HG03439 (cell line): ENCODE measurements at regions not wholly inside any gene's neighbourhood (a gene's known extent, or its start where the extent isn't known, plus 50 kb on each side); places are given as distances from the start of the nearest gene placed in this dataset.
"Not testable (repeated sequence)": the region's sequence is repeated elsewhere in the genome, so short reads cannot be mapped to it uniquely, and the experiment has no call there.

Source experiments
- ATAC-seq: cut with Tn5 transposase; IDR thresholded peaks from one replicate; pipeline ENCODE4 v1.9.1; 2021; ENCODE audit warnings: mild to moderate bottlenecking, moderate library complexity; ENCODE audit not compliant: unreplicated experiment

DNA sequence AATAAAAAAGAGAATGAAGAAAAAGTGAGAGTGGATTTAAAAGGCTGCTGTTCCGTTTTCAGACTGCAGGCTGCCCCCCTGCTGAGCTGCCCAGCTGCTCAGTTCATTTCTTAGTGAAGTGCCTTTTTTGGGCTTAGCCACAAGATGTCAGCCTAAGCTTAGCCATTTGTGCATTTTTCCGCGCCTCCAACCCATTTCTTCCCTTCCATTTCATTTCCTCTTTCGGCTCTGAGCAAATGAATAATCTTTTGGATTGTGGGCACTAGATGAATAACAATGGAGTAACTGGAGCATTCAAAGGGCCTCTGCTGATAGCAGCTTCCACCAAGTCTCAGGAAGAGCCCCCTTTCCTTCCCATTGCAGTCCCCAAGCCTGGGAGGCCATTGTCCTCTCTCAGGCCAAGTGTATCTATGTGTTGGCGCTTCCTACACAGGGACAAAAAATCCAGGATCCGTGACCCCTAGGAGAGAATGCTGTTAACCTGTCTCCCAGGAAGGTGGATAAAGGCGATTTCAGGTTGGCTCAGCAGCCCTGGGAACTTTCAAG lies 83.5 kb upstream of the SPTLC3 start:
- ATAC-seq = peak; percentile 88

DNA sequence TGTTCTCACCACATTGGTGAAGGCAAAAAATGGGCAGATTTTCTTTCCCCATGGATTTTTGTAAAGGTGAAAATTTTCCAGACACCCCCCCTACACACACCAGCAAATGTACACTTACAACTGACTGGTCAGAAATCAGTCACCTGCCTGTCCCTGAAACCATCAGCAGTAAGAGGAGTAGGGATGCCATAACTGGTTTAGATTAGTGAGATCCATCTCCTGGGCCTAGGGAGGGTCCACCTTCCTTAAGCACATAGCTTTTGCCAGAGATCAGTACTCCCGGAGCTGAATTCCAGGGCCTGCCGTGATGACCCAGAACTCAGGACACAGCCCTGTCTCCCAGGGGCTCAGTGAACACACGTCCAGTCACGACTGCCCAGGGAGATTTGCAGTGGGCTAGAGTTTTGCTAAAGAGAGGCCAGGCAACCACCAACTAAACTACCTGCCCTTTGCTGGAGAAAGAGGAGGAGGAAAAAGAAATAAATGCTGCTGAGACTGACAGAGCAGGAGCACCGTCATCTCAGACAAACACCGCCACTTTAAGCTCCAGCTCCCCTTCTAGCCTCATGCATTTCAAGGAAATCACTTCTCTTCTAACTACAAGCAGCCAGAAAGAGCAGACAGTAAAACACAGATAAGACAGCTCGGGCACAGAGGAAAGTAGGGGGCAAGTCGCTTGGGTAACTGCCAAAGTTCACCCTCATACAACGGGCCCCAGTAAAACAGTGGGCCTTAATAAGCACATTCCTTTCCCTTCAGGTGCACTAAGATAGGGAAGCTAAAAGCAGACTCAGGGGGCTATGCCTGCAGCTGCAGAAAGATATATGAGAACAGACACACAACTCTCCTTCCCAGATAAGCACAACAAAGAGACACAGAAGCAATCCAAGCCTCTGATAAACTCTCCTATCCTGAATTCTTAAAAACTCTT lies 82.6 kb upstream of the SPTLC3 start:
- ATAC-seq = no peak

DNA sequence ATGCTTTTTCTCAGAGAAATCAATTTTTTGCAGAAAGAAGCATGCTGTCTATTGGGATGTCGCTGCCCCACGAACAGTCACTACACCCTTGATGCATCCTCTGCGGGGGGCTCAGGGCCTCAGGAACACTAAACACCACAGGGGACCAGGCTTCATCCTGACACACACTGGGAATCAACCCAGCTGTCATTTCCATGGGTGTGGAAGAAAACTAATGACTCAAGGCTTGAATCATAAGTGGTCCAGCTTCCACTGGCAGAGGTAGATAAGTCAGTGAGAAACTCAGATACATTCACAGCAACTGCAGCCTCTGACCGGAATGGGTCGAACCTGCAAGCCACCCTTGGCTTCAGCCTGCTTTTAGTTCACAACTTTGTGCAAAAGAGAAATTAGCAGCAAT lies 81.3 kb upstream of the SPTLC3 start:
- no peak for ATAC-seq

DNA sequence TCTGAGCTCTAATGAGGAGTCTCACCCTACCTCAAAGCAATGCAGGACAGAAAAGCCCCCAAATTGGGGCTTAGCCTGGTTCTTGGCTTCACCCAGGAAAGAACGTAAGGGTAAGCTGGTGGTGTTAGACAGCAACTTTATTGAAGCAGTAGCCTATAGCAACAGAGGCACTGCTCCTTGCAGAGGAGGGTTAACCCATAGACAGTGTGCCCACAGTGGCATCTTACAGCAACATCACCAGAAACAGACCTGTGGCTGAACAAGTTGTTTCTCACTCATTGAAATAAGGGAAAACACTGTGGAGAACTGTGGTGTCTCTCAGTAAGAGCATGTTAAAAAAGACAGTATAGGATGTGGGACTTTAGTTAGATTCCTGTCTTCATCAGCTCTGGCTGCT lies 80.4 kb upstream of the SPTLC3 start:
- ATAC-seq = no peak

DNA sequence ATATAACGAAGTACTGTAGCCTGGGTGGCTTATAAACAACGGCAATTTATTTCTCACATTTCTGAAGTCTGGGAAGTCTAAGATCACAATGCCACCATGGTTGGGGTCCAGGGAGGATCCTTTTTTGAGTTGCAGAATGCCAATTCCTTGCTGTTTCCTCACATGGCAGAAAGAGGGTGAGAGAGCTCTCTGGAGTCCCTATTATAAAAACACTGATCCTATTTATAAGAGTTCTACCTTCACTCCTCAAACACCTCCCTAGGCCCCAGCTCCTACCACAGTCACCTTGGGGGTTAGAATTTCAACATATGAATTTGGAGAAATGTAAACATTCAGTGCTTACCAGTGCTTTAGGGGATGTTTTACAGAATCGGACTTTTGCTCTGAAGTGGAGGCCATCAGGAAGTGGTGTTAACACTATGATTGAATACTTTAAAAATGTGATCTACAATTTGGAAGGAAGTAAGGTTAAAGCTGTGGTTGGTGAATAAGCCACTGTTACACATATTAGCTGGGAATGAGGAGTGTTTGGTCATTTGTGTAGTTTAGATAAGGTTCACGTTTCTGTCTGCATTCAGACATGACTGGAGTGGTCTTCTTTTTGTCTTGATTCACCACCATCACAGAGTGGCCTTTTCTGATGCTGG lies 79.9 kb upstream of the SPTLC3 start:
- no peak for ATAC-seq

DNA sequence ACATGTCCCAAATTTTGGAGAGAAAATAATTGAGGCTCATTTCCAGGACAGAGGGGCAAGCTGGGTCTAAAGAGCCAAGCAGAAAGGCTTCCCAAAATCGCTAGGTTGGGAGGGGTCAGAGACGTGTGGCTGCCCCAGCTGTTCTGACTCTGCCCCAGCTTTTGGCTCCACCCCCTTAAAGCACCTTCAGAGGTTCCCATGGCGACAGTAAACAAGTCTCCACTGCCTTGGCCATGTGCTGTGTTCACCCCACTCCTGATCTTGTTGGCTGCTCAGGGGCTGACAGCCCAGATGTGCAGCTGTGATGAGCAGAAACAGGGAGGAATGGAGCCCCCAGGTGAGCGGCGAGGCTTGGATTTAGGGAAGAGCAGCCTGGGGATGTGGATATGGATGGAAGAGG lies 72.8 kb upstream of the SPTLC3 start:
- no peak for ATAC-seq

DNA sequence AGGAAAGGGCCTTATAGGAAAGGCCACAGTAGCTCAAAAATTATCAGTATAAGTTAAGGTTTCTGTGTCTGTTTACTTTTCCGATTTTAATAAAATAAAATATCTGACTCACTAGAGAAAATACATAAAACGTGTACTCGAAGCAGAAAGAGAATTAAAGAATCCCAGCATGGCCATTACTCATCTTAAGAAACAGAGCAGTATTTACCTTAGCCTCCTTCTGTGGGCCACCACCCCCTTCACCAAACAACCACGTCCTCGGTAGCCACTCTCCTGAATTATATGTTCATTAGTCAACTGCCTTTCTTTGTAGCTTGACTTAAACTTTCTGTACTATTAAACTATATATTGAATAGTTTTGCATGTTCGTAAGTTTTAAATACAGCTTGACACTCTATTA lies 72.2 kb upstream of the SPTLC3 start:
- ATAC-seq = no peak

DNA sequence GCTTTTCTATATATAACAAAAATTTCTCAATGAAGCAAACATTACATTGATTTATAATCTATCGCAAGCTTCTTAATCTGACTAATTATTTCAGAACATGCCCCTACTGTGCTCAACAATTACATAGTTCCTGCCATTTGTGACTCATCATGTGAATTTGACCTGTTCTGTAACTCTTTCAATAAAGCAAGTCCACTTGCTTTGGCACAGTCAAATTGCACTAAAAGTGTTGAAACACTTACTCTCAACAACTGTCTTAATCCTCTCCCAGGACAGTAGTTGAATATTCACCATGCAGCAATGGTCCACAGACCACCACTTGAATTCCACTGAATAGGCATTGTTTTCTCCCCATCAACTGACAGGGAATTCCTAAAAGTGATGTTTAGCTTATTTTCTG lies 67.7 kb upstream of the SPTLC3 start:
- no peak for ATAC-seq

DNA sequence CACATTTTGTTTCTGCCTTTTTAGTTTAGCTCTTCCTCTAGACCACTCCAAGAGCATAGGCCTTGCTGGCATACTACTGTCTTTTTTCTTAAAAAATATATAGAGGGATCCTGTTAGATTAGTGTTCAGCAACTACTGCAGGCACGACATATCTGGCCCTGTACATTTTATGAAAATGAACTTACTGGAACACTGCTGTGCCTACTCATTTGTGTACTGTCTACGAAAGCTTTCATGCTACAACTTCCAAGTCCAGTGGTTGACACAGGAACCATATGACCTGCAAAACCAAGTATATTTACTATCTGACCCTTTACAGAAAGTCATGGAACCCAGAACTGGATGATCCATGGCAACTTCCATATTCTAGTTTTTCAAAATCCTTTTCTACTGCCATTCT lies 66.6 kb upstream of the SPTLC3 start:
- ATAC-seq = no peak

DNA sequence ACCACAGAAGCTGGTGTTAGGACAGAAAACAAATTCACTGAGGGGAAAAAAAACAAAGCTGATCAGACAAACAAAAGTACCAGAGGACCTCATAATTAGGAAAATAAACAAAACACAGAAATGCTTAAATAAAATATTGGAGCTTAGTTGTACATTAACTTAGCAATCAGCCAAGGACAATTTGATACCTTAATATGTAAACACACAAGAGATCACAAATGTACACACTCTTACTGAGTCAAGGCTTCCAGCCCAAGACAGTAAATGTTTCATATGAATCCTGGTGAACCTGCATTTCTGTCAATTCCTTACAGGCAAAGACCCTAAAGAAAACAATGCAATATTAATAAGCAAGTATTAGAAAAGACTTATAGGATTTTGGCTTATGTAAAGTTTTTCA lies 62.0 kb upstream of the SPTLC3 start:
- no peak for ATAC-seq

DNA sequence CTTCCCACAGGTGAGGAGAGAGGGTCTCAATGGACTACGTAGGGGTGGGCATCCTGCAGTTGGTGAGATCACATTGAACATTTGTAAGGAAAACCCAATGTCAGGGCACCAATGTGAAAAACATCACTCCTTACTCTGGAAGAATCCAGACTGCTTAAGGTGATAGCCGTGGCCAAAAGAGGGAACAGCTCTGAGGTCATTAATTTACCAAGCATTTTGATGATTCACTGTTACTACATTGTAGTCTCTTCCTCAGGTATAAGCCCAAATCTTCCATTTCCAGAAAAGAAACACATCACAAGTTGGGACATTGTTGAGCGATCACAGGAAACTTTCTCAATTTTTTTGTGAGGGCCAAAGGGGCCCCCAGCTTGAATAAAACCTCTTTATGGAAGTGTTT lies 61.1 kb upstream of the SPTLC3 start:
- no peak for ATAC-seq

DNA sequence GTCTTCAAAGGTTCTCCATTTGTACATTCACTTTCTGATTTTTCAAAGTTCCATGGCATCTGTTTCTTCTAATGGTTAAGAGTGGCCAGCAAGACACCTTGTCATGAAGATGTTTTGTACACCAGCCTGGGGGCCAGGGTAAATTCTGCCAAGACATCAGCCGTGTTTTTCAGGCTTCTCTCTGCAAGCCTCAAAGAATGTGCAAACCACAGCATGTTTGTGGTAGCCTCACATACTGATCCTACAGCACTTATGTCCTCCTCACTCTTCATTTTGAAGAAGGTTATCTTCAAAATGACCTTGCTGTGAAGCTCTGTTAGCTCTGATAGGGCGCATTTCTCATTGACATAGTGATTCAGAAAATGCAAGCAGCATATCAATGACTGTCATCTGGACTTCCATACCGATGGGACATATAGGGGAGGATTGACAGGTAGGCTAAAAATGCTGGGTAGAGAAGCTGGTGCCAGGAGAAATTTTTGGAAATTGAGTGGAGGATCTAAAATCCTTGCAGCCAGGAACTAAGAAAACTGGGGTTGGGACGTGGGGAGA lies 59.3 kb upstream of the SPTLC3 start:
- ATAC-seq = no peak

DNA sequence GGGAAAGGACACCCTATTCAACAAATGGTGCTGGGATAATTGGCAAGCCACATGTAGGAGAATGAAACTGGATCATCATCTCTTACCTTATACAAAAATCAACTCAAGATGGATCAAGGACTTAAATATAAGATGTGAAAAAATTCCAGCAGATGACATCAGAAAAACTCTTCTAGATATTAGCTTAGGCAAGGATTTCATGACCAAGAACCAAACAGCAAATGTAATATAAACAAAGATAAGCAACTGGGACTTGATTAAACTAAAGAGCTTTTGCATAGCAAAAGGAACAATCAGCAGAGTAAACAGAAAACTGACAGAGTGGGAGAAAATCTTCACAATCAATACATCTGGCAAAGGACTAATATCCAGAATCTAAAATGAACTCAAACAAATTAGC lies 54.5 kb upstream of the SPTLC3 start:
- not testable (repeated sequence) for ATAC-seq

DNA sequence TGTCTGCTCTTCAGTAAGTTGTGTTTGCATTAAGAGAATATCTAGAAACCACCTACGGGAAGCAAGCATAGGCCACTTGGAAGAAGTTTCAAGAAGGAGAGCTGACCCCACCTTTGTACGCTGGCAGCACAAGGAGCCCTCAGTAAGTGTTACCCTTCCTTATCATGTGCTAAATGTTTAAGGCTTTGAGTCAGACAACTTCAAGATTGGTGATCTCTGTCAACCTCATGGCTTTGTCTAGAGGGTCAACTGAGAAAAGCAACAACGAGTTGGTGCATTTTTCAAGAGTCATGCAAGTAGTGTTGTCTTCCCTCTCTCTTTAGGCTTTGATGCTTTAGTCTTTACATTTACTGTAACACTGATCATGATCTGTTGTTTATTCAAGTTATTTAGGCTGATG lies 53.2 kb upstream of the SPTLC3 start:
- no peak for ATAC-seq

DNA sequence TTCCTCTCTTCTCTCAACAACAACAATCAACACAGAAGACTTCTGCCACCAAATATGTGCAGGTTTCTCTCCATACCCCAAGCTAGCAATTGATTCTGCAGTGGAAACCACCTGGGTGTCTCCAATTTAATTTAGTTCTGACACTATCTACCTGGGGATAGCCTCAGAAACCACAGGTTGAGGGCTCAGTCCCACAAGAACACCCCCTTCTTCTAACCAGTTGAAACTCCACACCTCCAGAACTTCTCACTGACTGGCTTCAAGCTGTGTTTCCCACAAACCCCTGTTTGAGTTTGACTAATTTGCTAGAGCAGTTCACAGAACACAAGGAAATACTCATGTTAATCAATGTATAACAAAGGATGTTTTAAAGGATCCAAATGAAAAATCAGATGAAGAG lies 52.5 kb upstream of the SPTLC3 start:
- no peak for ATAC-seq

DNA sequence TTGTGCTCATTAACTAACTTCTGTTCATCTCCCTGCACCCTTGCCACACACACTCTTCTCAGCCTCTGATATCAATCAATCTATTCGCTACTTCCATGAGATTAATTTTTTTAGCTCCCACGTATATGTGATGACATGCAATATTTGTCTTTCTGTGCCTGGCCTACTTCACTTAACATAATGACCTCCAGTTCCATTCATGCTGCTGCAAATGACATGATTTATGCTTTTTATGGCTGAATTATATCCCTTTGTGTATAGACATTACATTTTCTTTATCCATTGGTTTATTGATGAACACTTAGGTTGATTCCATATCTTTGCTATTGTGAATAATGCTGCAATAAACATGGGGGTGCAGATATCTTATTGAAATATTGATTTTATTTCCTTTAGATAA lies 50.8 kb upstream of the SPTLC3 start:
- ATAC-seq = no peak
